Rectal smooth muscle tissue (tissue), 1 donor: ENCODE measurements at regions not wholly inside any gene's neighbourhood (a gene's known extent, or its start where the extent isn't known, plus 50 kb on each side); places are given as distances from the start of the nearest gene placed in this dataset.

Experiments used
- H3K27ac ChIP-seq: one replicate; pipeline ENCODE4 v1.7.0; 2013; ENCODE audit warnings: low read depth, low read length, inconsistent platforms
- H3K27me3 ChIP-seq: one replicate; pipeline ENCODE4 v1.7.0; 2013; ENCODE audit warnings: low read length; ENCODE audit not compliant: control insufficient read depth, insufficient read depth
- H3K36me3 ChIP-seq: one replicate; pipeline ENCODE4 v1.7.0; 2013; ENCODE audit warnings: low read length; ENCODE audit not compliant: control insufficient read depth, insufficient read depth
- H3K4me1 ChIP-seq: one replicate; pipeline ENCODE4 v1.7.0; 2013; ENCODE audit warnings: low read length; ENCODE audit not compliant: control insufficient read depth, insufficient read depth
- H3K4me3 ChIP-seq: one replicate; pipeline ENCODE4 v1.7.0; 2013; ENCODE audit warnings: low read length
- H3K9ac ChIP-seq: one replicate; pipeline ENCODE4 v1.7.0; 2013; ENCODE audit warnings: low read length

DNA sequence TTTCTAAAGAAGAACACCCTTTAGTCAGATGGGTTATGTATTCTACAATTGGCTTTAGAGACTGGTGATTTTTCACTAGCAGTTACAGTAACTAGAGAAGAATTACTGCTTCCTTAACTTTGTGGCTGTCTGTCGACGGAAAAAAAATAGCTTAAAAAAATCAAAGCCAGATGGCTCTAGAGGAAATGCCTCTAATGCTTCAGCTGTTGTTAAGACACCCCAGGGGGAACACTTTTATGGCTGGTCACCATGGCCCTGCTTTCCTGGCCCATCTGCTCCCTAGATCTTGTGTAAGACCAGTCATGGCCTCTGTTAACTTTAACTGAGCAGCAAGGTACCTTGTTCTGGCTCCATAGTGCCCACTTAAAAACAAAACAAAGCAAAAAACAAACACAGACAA is 198.6 kb upstream of the PLSCR5 start:
- no peaks in the 10 kb centered on the region for H3K27me3 ChIP-seq
- H3K4me3 ChIP-seq: no peak overlapping the region
- no peak overlapping the region for H3K27ac ChIP-seq
- no peaks in the 10 kb centered on the region for H3K4me1 ChIP-seq
- H3K36me3 ChIP-seq: no peaks in the 10 kb centered on the region
- no peak overlapping the region for H3K9ac ChIP-seq

DNA sequence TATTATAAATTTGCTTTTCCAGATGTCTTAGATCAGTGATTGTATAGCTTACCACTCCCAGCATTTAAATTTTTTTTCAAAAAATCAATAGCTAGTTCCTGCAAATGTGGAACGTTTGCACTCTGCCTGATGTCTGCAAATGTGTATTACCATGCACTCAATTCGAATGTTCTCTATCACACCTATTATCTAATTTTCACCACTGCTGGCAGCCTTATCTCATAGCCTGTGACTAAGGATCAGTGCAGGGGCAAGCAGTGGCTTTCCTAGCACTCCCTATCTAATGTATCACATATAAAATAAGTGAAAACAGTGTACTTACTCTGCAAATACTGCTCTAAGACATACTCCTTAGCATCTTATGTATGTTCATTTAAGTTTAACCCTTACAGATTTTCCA is 196.3 kb upstream of the PLSCR5 start:
- H3K27ac ChIP-seq: no peak overlapping the region
- H3K27me3 ChIP-seq: no peaks in the 10 kb centered on the region
- no peaks in the 10 kb centered on the region for H3K36me3 ChIP-seq
- no peak overlapping the region for H3K9ac ChIP-seq
- no peaks in the 10 kb centered on the region for H3K4me1 ChIP-seq
- H3K4me3 ChIP-seq: no peak overlapping the region

DNA sequence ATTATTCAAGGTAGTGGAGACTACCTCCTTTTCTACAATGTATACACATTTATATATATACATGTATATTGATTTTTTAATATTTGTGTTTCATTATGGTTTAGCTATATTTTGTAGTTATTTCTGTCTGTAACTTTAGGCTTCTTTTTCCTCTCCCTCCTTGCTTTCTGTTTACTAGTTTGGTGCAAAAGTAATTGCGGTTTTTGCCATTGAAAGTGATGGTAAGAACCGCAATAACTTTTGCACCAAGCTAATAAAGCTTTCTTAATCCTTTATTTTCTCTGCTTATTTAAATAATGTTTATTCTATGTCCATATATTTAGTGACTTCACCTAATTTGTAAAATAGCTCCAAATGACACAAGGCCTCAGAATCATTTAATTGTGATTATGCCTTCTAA is 195.3 kb upstream of the PLSCR5 start:
- Histone ChIP-seq H3K9ac (no peak overlapping the region), H3K4me1 (no peaks in the 10 kb centered on the region), H3K36me3 (no peaks in the 10 kb centered on the region), H3K27me3 (no peaks in the 10 kb centered on the region), H3K4me3 (no peak overlapping the region), H3K27ac (no peak overlapping the region)

DNA sequence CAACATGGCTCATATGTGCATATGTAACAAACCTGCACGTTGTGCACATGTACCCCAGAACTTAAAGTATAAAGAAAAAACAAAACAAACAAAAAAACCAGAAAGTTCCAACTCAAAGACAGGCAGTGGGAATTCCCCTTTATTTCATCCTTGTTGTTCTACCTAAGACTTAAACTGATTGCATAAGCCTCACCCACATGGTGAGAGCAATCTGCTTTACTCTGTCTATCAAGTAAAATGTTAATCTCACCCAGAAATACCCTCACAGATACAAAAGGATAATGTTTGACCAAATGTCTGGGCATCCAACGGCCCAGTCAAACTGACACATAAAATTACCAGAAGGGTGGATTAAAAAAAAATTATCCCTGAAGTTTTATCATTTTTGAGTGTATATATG is 190.9 kb upstream of the PLSCR5 start:
- Histone ChIP-seq H3K27me3 (no peaks in the 10 kb centered on the region), H3K27ac (no peak overlapping the region), H3K36me3 (no peaks in the 10 kb centered on the region), H3K4me3 (no peak overlapping the region), H3K4me1 (no peaks in the 10 kb centered on the region), H3K9ac (no peak overlapping the region)

DNA sequence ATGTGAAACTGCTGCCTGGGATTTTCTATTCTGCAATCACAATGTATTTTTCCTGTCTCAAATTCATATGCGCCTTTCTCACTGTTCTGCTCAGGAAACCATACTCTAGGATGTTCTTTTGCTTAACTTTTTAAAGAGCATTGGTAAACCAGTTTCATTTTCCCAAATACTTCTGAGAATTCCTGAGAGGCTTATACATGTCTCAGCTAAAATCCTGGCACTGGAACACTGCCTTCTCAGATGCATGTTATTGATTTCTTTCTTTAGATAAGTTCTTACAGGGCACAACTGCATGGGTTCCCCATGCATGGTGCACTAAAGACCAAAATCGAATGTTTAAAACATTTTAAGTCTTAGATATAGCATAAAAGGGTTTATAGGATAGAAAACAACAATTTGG is 178.3 kb upstream of the PLSCR5 start:
- no peak overlapping the region for H3K9ac ChIP-seq
- H3K4me1 ChIP-seq: no peaks in the 10 kb centered on the region
- no peaks in the 10 kb centered on the region for H3K27me3 ChIP-seq
- H3K4me3 ChIP-seq: no peak overlapping the region
- H3K27ac ChIP-seq: no peak overlapping the region
- H3K36me3 ChIP-seq: no peaks in the 10 kb centered on the region

DNA sequence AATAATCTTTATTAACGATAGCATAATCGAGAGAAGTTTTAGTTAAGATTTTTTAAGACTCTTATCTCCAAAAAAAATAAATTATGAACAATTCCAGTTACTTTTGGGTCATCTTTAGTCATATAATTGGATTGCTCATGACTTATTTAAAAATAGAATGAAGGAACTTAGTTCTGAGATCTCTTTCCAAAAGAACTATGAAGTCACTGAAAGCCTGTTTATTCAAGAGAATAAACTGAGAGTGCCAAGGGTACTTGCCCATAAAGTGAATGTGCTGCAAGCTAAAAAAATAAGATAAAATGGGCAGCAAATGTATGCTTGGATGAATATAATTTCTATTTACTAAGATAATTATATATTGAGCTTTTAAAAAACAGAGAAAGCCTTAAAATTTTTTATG is 176.5 kb upstream of the PLSCR5 start:
- Histone ChIP-seq H3K9ac (no peak overlapping the region), H3K4me1 (no peaks in the 10 kb centered on the region), H3K36me3 (no peaks in the 10 kb centered on the region), H3K27ac (no peak overlapping the region), H3K27me3 (no peaks in the 10 kb centered on the region), H3K4me3 (no peak overlapping the region)

DNA sequence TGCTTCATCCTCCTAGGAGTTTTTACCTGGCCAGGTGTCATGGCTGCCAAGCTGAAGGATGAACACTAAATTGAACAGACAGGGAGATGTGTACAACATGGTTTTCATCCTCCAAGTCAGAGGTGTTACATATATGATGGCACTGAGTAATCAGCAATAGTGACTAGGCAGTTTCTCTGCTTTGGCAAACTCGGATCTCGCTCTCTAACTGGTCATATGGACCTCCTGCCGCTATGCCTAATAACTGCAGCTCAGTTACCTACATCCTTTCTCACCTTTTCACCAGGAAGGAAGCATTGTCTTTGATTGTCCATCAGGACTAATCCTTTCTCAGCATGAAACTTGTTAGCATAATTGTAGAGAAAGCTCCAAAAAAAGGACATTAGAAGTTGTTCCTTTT is 175.9 kb upstream of the PLSCR5 start:
- Histone ChIP-seq H3K27ac (no peak overlapping the region), H3K9ac (no peak overlapping the region), H3K36me3 (no peaks in the 10 kb centered on the region), H3K4me3 (no peak overlapping the region), H3K4me1 (no peaks in the 10 kb centered on the region), H3K27me3 (no peaks in the 10 kb centered on the region)

DNA sequence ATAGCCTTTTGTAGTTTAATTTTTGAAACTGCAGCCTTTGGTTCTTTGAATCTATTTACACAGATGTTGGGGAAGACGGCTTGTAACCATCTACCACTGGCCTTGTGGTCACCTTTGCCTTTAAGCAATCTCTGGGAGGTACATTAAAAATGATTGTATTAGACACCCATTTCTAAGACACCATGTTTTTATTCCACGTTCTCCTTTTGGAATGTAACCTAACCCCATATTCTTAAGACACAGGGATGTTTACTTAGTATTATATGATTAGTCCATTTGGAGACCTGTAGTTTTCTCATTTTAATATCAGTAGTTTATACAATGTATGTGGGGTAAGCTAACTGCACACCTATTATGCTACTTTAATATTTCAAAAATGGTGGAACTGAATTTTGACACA is 175.1 kb upstream of the PLSCR5 start:
- Histone ChIP-seq H3K27me3 (no peaks in the 10 kb centered on the region), H3K36me3 (no peaks in the 10 kb centered on the region), H3K9ac (no peak overlapping the region), H3K4me3 (no peak overlapping the region), H3K4me1 (no peaks in the 10 kb centered on the region), H3K27ac (no peak overlapping the region)

DNA sequence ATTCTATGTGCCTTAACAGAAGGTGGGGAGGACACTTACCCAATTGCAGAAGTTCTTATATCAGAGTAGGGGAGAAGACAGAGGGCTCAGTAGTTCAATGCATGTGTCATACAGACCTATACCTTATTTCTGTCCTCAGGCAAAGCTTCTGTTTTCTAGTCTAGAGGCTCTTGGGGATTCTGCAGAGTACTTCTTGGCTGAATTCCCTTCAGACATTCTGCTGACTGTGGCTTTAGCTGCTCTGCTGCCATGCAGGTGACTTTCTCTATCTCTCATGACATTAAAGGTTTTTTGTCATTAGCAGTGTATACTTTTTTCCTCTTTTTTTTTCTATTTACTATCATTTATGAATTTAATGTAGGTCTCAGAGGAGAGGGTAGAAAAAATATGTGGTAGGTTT is 172.8 kb upstream of the PLSCR5 start:
- H3K4me1 ChIP-seq: no peaks in the 10 kb centered on the region
- no peak overlapping the region for H3K27ac ChIP-seq

DNA sequence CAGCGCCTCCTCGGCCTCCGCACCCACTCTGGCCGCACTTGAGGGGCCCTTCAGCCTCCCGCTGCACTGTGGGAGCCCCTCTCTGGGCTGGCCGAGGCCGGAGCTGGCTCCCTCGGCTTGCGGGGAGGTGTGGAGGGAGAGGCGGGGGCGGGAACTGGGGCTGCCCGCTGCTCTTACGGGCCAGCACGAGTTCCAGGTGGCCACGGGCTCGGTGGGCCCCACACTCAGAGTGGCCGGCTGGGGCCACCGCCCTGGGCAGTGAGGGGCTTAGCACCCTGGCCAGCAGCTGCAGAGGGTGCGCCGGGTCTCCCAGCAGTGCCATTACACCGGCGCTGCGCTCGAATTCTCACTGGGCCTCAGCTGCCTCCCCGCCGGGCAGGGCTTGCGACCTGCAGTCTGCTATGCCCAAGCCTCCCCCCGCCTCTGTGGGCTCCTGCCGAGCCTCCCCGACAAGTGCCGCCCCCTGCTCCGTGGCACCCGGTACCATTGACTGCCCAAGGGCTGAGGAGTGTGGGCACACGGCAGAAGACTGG is 167.1 kb upstream of the PLSCR5 start:
- no peaks in the 10 kb centered on the region for H3K36me3 ChIP-seq

More for the DNA sequence above, 172.8 kb upstream of the PLSCR5 start:
- Histone ChIP-seq H3K4me3 (no peak overlapping the region), H3K9ac (no peak overlapping the region), H3K36me3 (no peaks in the 10 kb centered on the region), H3K27me3 (no peaks in the 10 kb centered on the region)

DNA sequence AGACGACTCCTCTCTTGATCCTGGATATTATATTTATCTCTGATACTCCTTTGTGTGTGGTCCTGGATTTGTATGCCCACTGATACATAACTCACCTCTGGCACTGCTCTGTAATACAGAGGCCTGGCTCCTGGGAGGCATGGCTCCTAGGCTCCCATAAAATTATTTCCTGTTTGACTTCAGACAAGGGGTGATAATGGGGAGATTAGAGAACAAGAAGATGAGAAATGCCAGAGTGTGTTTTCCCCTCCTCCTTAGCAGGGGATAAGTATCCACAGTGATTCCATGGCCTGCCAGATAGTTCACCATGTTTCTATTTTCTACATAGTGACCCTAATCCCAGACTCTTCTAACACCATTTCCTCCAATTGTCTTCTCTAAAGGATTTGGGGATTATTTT is 165.7 kb upstream of the PLSCR5 start:
- Histone ChIP-seq H3K27me3 (no peaks in the 10 kb centered on the region), H3K27ac (no peak overlapping the region), H3K4me1 (no peaks in the 10 kb centered on the region), H3K4me3 (no peak overlapping the region), H3K9ac (no peak overlapping the region), H3K36me3 (no peaks in the 10 kb centered on the region)

More for the DNA sequence above, 167.1 kb upstream of the PLSCR5 start:
- H3K9ac ChIP-seq: no peak overlapping the region
- H3K27me3 ChIP-seq: no peaks in the 10 kb centered on the region
- no peak overlapping the region for H3K27ac ChIP-seq
- H3K4me3 ChIP-seq: no peak overlapping the region
- H3K4me1 ChIP-seq: no peaks in the 10 kb centered on the region

DNA sequence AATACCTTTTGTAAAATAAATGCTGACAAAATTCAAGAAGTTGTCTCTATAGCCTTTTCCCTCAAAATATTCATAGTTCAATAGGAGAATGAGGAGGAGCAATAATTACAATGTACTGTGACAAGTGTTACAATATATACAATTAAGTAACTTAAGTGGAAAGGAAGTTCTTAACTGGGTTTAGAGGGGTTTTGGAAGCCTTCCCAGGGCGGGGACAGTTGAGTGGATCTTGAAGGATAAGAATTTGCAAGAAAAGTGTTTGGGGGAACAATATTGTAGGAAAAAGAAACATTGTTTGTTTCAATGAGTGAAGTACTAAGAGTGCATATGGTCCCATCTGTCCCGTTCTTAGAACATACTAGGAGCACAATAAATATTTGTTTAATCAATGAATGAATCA is 165.2 kb upstream of the PLSCR5 start:
- H3K27ac ChIP-seq: no peak overlapping the region
- no peak overlapping the region for H3K9ac ChIP-seq
- H3K36me3 ChIP-seq: no peaks in the 10 kb centered on the region
- H3K27me3 ChIP-seq: no peaks in the 10 kb centered on the region
- no peaks in the 10 kb centered on the region for H3K4me1 ChIP-seq
- H3K4me3 ChIP-seq: no peak overlapping the region

DNA sequence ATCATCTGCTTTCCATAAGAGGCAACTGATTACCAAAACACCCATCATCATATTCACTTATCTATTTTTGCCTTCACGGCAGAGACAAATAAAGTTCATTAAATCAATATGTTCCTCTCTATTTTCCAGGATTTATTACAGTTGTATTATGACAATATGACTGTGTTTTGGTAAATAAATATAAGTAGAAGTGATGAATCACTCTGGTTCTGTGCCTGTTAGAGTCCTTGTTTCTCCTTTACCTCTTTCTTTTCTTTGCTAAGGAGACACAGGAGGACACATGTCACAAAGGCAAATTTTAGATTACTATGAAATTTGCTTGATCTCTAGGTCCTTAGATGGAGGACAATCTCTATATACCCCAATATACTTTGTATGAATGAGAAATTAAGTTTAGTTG is 152.6 kb upstream of the PLSCR5 start:
- no peak overlapping the region for H3K9ac ChIP-seq
- no peaks in the 10 kb centered on the region for H3K4me1 ChIP-seq
- H3K36me3 ChIP-seq: no peaks in the 10 kb centered on the region

More for the DNA sequence above, 152.6 kb upstream of the PLSCR5 start:
- Histone ChIP-seq H3K4me3 (no peak overlapping the region), H3K27me3 (no peaks in the 10 kb centered on the region), H3K27ac (no peak overlapping the region)
